Stomach (tissue), 8 donors: ENCODE measurements at regions not wholly inside any gene's neighbourhood (a gene's known extent, or its start where the extent isn't known, plus 50 kb on each side); places are given as distances from the start of the nearest gene placed in this dataset.

ENCODE experiments used
- DNase-seq, 2 donors: peaks; one replicate each; pipeline versions ENCODE4 v3.0.0 to v3.0.0-alpha.2; 2013 to 2019
- H3K27ac ChIP-seq, 5 donors: fragments of 200-600 bp in 4 of 5; sonication (generic) in 4 of 5; one replicate each; pipeline ENCODE4 v1.5.1; 2013 to 2019; ENCODE audit warnings: mild to moderate bottlenecking in 1 of 5, moderate library complexity in 1 of 5
- H3K27me3 ChIP-seq, 3 donors: fragments of 200-600 bp; sonication (generic); one replicate each; pipeline ENCODE4 v1.5.1; 2017 to 2019; ENCODE audit warnings: mixed run types in 1 of 3
- H3K36me3 ChIP-seq, 4 donors: fragments of 200-600 bp; sonication (generic); 1 replicate in 3 of 4; 2 replicates in 1 of 4; pipeline ENCODE4 v1.5.1; 2016 to 2019
- H3K4me1 ChIP-seq, 4 donors: fragments of 200-600 bp; sonication (generic); one replicate each; pipeline ENCODE4 v1.5.1; 2016 to 2019
- H3K4me3 ChIP-seq, 4 donors: fragments of 200-600 bp; sonication (generic) in 3 of 4; one replicate each; pipeline ENCODE4 v1.5.1; 2016 to 2019; ENCODE audit warnings: mild to moderate bottlenecking in 1 of 4
- H3K9me3 ChIP-seq, 4 donors: fragments of 200-600 bp; sonication (generic); one replicate each; pipeline ENCODE4 v1.5.1; 2016 to 2019
- EP300 ChIP-seq: sonication (generic); formaldehyde crosslinking; IDR thresholded peaks from one replicate; pipeline ENCODE4 v1.6.1; 2017; ENCODE audit warnings: antibody characterized with exemption
- POLR2A ChIP-seq, 4 donors: fragments of 450-650 bp; IDR thresholded peaks; one replicate each; pipeline ENCODE4 v1.6.1; 2016; ENCODE audit warnings: antibody characterized with exemption in 4 of 4, control low read depth in 2 of 4, mild to moderate bottlenecking in 1 of 4, moderate library complexity in 1 of 4
- POLR2AphosphoS5 ChIP-seq, 3 donors: sonication (generic); formaldehyde crosslinking; IDR thresholded peaks; one replicate each; pipeline ENCODE4 v1.6.1; 2016; ENCODE audit warnings: antibody characterized with exemption in 3 of 3
- whole genome bisulfite sequencing, 5 donors: extraction: QIAGEN DNeasy Blood & Tissue Kit in 3 of 5; methylation state at CpG; one replicate each; pipeline versions ENCODE4 v1.1.5 to v1.1.7; 2013 to 2018; 5-methylcytosine and 5-hydroxymethylcytosine counted together
- intact Hi-C: fragments of 100-400 bp; cut with DNase I; formaldehyde crosslinking; loops from one replicate; pipeline ENCODE4 v1.15.1; 2023; ENCODE audit warnings: low total_unique reads
- TF ChIP-seq, protein P1 (sequence below), 7 experiments: fragments of 450-650 bp in 4 of 7; fragments of 200-600 bp in 3 of 7; sonication (generic) in 3 of 7; IDR thresholded peaks; one replicate each; pipeline ENCODE4 v1.5.1; 2016 to 2019; ENCODE audit warnings: antibody characterized with exemption in 7 of 7, control low read depth in 2 of 7, mild to moderate bottlenecking in 1 of 7
- donor health status: healthy with polysubstance abuse.
- donor health status: Bipolar disorder and iron deficiency.
- donor health status: healthy.

DNA sequence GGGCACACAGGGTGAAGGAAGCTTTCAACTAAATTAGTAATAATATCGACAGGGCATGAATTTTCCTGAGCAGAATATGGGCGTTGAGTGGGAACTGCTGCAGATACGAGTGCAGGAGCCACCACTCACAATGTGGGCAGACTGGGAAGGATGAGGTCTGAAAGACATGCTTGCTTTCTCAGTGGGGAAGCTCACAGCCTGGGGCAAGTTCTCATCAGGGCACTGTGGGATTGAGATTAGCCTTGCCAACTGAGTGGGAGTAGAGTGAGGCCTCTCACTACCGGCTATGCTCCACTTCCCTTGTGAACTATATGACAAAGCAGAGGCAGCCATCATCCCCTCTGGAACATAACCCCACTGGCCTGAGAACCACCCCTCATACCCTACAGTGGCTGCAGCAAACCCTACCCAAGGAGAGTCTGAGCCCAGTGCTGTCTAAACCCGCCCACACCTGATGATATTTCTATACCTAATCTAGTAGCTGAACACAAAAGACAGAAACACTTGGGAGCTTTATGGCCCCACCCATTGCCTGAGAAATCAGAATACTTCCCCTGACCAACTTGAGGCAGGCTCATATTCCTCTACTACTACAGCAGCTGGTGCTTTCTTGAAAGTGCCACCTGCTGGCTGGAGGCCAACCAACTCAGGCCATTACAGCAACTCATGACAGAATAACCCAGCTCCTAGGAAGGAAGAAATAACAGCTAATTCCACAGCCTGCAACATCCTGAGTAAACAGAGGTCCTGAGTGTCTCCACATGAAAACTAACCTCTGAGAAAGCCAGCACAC, 173.7 kb upstream of the SPEF2 start:
- no peaks in the 10 kb centered on the region for H3K27me3 ChIP-seq
- no peak overlapping the region for H3K4me3 ChIP-seq
- intact Hi-C loops = no loop called here
- WGBS, 5 donors = 85 to 93% (median 92%) methylated on average over 5 of the region's 5 CpGs
- peaks cover 0 to 10% (median 2%) of the 10 kb centered on the region in 4 donors for H3K9me3 ChIP-seq
- no peaks in the 10 kb centered on the region for H3K4me1 ChIP-seq
- DNase-seq = peak in 1 of 2 donors; percentile 34
- TF ChIP-seq, protein P1, sequence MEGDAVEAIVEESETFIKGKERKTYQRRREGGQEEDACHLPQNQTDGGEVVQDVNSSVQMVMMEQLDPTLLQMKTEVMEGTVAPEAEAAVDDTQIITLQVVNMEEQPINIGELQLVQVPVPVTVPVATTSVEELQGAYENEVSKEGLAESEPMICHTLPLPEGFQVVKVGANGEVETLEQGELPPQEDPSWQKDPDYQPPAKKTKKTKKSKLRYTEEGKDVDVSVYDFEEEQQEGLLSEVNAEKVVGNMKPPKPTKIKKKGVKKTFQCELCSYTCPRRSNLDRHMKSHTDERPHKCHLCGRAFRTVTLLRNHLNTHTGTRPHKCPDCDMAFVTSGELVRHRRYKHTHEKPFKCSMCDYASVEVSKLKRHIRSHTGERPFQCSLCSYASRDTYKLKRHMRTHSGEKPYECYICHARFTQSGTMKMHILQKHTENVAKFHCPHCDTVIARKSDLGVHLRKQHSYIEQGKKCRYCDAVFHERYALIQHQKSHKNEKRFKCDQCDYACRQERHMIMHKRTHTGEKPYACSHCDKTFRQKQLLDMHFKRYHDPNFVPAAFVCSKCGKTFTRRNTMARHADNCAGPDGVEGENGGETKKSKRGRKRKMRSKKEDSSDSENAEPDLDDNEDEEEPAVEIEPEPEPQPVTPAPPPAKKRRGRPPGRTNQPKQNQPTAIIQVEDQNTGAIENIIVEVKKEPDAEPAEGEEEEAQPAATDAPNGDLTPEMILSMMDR (IDR thresholded peaks at IDR 0.05) = no peak
- TF ChIP-seq POLR2A (IDR thresholded peaks at IDR 0.05) = no peak
- TF ChIP-seq EP300 = no peak
- no peak for TF ChIP-seq POLR2AphosphoS5 (IDR thresholded peaks at IDR 0.05)
- no peaks in the 10 kb centered on the region for H3K36me3 ChIP-seq
- H3K27ac ChIP-seq = no peak overlapping the region

DNA sequence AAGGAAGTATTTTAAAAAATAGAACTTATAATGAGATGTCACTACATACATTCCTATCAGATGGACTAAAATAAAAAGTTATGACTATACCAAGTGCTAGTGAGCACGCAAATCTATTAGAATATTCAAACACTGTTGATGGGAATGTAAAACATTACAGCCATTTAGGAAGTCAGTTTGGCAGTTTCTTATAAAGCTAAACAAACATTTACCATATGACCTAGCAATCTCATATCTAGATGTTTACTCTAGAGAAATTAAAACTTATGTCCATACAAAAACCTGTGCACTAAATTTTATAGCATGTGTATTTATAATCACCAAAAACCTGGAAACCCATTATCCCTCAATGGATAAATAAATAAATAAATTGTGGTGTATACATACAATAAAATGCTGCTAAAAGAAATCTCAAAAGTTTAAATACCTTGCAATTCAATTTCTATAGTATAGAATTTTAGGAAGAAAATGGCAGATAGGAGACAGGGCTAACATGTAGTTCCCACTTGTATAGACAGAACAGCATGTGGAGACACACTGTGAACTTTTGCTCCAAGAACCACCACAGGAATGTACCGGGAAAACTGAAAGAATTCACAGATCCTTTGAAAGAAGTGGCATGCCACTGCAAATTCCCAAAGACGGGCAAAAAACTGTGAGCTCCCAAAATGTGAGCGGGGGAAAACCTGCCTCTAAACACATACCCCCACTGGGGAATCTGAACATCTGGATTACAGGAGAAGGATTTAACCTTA, 174.6 kb upstream of the SPEF2 start:
- intact Hi-C loops = no loop called here

DNA sequence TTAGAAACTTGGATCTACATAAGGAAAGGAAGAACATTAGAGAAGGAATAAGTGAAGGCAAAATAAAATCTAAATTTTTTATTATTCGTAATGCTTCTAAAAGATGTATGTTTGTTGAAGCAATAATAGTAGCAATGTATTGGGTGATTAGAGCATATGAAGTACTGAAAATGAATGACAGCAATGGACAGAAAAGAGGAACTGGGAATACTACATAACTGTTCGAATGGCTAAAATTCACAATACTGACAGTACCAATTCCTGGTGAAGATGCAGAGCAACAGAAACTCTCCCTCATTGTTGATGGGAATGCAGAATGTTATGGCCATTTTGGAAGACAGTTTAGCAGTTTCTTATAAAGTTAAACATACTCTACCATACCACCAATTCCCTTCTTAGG, 177.3 kb upstream of the SPEF2 start:
- TF ChIP-seq EP300 (no peak), POLR2AphosphoS5 (IDR thresholded peaks at IDR 0.05) (no peak), POLR2A (IDR thresholded peaks at IDR 0.05) (no peak)
- TF ChIP-seq, protein P1 (IDR thresholded peaks at IDR 0.05) = no peak
- DNase-seq = no peak
- intact Hi-C loops = no loop called here
- Histone ChIP-seq H3K4me3 (no peak overlapping the region), H3K27ac (no peak overlapping the region), H3K4me1 (no peaks in the 10 kb centered on the region), H3K27me3 (no peaks in the 10 kb centered on the region), H3K9me3 (peaks cover 0 to 3% (median 0%) of the 10 kb centered on the region in 4 donors), H3K36me3 (no peaks in the 10 kb centered on the region)
- WGBS, 5 donors = 80 to 95% (median 92%) methylated on average over 2 of the region's 2 CpGs

More for the DNA sequence above, 174.6 kb upstream of the SPEF2 start:
- Histone ChIP-seq H3K4me1 (no peaks in the 10 kb centered on the region), H3K4me3 (no peak overlapping the region), H3K27me3 (no peaks in the 10 kb centered on the region), H3K36me3 (no peaks in the 10 kb centered on the region), H3K27ac (no peak overlapping the region), H3K9me3 (peaks cover 0 to 10% (median 2%) of the 10 kb centered on the region in 4 donors)
- DNase-seq = no peak
- WGBS, 5 donors = 57 to 76% (median 74%) methylated on average over 4 of the region's 4 CpGs
- TF ChIP-seq POLR2AphosphoS5 (IDR thresholded peaks at IDR 0.05) = no peak
- no peak for TF ChIP-seq EP300
- TF ChIP-seq, protein P1 (IDR thresholded peaks at IDR 0.05) = no peak
- TF ChIP-seq POLR2A (IDR thresholded peaks at IDR 0.05) = no peak

DNA sequence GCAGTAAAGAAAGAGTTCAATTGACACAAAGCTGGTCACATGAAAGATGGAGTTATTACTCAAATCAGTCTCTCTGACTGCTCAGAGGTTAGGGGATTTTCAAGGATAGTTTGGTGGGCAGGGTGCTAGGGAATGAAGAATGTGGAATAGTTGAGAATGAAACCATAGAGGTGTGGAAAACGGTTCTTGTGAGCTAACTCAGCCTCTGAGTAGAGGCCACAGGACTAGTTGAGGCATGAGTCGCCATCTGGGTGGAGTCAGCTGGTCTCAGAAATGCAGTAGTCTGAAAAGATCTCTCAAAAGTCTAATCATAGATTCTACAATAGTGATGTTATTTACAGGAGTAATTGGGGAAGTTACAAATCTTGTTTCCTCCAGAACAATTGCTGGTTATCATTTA, 178.9 kb upstream of the SPEF2 start:
- intact Hi-C loops = no loop called here
- H3K27me3 ChIP-seq = no peaks in the 10 kb centered on the region
- no peak overlapping the region for H3K27ac ChIP-seq
- H3K4me3 ChIP-seq = no peak overlapping the region
- TF ChIP-seq POLR2AphosphoS5 (IDR thresholded peaks at IDR 0.05) (no peak), POLR2A (IDR thresholded peaks at IDR 0.05) (no peak), EP300 (no peak)
- TF ChIP-seq, protein P1 (IDR thresholded peaks at IDR 0.05) = no peak
- no peak for DNase-seq
- no peaks in the 10 kb centered on the region for H3K36me3 ChIP-seq
- H3K9me3 ChIP-seq = no peaks in the 10 kb centered on the region
- H3K4me1 ChIP-seq = no peaks in the 10 kb centered on the region
- 77 to 89% (median 86%) methylated on average over 2 of the region's 2 CpGs for WGBS, 5 donors
